GM19467 (cell line): ENCODE measurements at regions not wholly inside any gene's neighbourhood (a gene's known extent, or its start where the extent isn't known, plus 50 kb on each side); places are given as distances from the start of the nearest gene placed in this dataset.

Experiments
- ATAC-seq: cut with Tn5 transposase; IDR thresholded peaks from one replicate; pipeline ENCODE4 v1.9.1; 2021; ENCODE audit warnings: mild to moderate bottlenecking, moderate library complexity; ENCODE audit not compliant: unreplicated experiment

GRCh38 chr21:27645285-27645684, 678.4 kb upstream of the ADAMTS5 start:
- ATAC-seq: no peak

GRCh38 chr21:27643326-27643725, 676.4 kb upstream of the ADAMTS5 start:
- ATAC-seq: no peak

GRCh38 chr21:27639286-27639685, 672.4 kb upstream of the ADAMTS5 start:
- ATAC-seq: no peak

- ATAC-seq: no peak
These were observed 669.8 kb upstream of the ADAMTS5 start for GRCh38 chr21:27636656-27637055.

GRCh38 chr21:27633631-27634030, 666.7 kb upstream of the ADAMTS5 start:
- ATAC-seq: no peak

GRCh38 chr21:27631471-27631870, 664.6 kb upstream of the ADAMTS5 start:
- ATAC-seq: no peak

- ATAC-seq: no peak
These were observed 655.7 kb upstream of the ADAMTS5 start for GRCh38 chr21:27622631-27623030.

- ATAC-seq: no peak
These were observed 647.3 kb upstream of the ADAMTS5 start for GRCh38 chr21:27614231-27614630.

- ATAC-seq: no peak
These were observed 639.5 kb upstream of the ADAMTS5 start for GRCh38 chr21:27606422-27606821.

GRCh38 chr21:27596196-27596595, 629.3 kb upstream of the ADAMTS5 start:
- no peak for ATAC-seq

- ATAC-seq: no peak
These were observed 628.8 kb upstream of the ADAMTS5 start for GRCh38 chr21:27595716-27596115.

GRCh38 chr21:27590271-27590670, 623.4 kb upstream of the ADAMTS5 start:
- ATAC-seq: no peak

- ATAC-seq: no peak
These were observed 622.9 kb upstream of the ADAMTS5 start for GRCh38 chr21:27589781-27590180.

GRCh38 chr21:27586986-27587385, 620.1 kb upstream of the ADAMTS5 start:
- ATAC-seq: no peak

- no peak for ATAC-seq
These were observed 619.4 kb upstream of the ADAMTS5 start for GRCh38 chr21:27586326-27586725.

- no peak for ATAC-seq
These were observed 617.4 kb upstream of the ADAMTS5 start for GRCh38 chr21:27584256-27584655.

GRCh38 chr21:27582948-27583430, 616.1 kb upstream of the ADAMTS5 start:
- ATAC-seq: no peak

GRCh38 chr21:27582246-27582947, 615.5 kb upstream of the ADAMTS5 start:
- no peak for ATAC-seq

GRCh38 chr21:27581168-27581567, 614.3 kb upstream of the ADAMTS5 start:
- ATAC-seq: no peak

- no peak for ATAC-seq
These were observed 613.4 kb upstream of the ADAMTS5 start for GRCh38 chr21:27580276-27580675.

- no peak for ATAC-seq
These were observed 611.9 kb upstream of the ADAMTS5 start for GRCh38 chr21:27578741-27579265.

GRCh38 chr21:27572696-27573095, 605.8 kb upstream of the ADAMTS5 start:
- ATAC-seq: no peak

- ATAC-seq: no peak
These were observed 604.8 kb upstream of the ADAMTS5 start for GRCh38 chr21:27571706-27572105.
